MCF 10A (cell line): ENCODE measurements at regions not wholly inside any gene's neighbourhood (a gene's known extent, or its start where the extent isn't known, plus 50 kb on each side); places are given as distances from the start of the nearest gene placed in this dataset.

Experiments
- BruUV-seq: library from RNA; stranded (reverse); fragments of 400-500 nt; replicated peaks from 2 replicates; lab custom pipeline; 2021; lab: Mats Ljungman, UMichigan
- CTCF ChIA-PET: fragments of 300-600 bp; sonication (Branson Sonifier 250); formaldehyde crosslinking; extraction: SDS; loops from one replicate; lab custom pipeline; 2021; ENCODE audit warnings: antibody characterized with exemption, inconsistent platforms; lab: Yijun Ruan, JAX
- POLR2A ChIA-PET: fragments of 300-600, 350-650 bp; sonication (Branson Sonifier 250); formaldehyde crosslinking; extraction: SDS; loops from one replicate; lab custom pipeline; 2020; ENCODE audit warnings: antibody characterized with exemption, inconsistent platforms; lab: Yijun Ruan, JAX
- DNase-seq: peaks from one replicate; pipeline ENCODE4 v3.0.0-alpha.2; 2018; ENCODE audit not compliant: unreplicated experiment
- H3K27ac Mint-ChIP-seq: one replicate; pipeline ENCODE4 v1.8.0; 2022; ENCODE audit warnings: mild to moderate bottlenecking, low read depth, mixed read lengths; ENCODE audit not compliant: unreplicated experiment
- H3K27me3 Mint-ChIP-seq: one replicate; pipeline ENCODE4 v1.8.0; 2022; ENCODE audit warnings: mixed read lengths; ENCODE audit not compliant: insufficient read depth, unreplicated experiment
- H3K36me3 Mint-ChIP-seq: one replicate; pipeline ENCODE4 v1.8.0; 2022; ENCODE audit warnings: mild to moderate bottlenecking, moderate library complexity, mixed read lengths; ENCODE audit not compliant: insufficient read depth, unreplicated experiment
- H3K4me1 Mint-ChIP-seq: one replicate; pipeline ENCODE4 v1.8.0; 2022; ENCODE audit warnings: mixed read lengths; ENCODE audit not compliant: insufficient read depth, unreplicated experiment
- H3K4me3 Mint-ChIP-seq: one replicate; pipeline ENCODE4 v1.8.0; 2022; ENCODE audit warnings: mild to moderate bottlenecking, moderate library complexity, mixed read lengths; ENCODE audit not compliant: unreplicated experiment
- H3K9me3 Mint-ChIP-seq: one replicate; pipeline ENCODE4 v1.8.0; 2022; ENCODE audit warnings: mixed read lengths; ENCODE audit not compliant: unreplicated experiment
- intact Hi-C: fragments of 100-400 bp; cut with micrococcal nuclease; formaldehyde crosslinking; loops from 2 replicates; pipeline ENCODE4 v1.14.1; 2022
- TF ChIP-seq, protein P1 (sequence below): fragments of 200-600 bp; IDR thresholded peaks from one replicate; pipeline ENCODE4 v1.8.0; 2022; ENCODE audit warnings: antibody characterized with exemption, mild to moderate bottlenecking; ENCODE audit not compliant: unreplicated experiment

DNA sequence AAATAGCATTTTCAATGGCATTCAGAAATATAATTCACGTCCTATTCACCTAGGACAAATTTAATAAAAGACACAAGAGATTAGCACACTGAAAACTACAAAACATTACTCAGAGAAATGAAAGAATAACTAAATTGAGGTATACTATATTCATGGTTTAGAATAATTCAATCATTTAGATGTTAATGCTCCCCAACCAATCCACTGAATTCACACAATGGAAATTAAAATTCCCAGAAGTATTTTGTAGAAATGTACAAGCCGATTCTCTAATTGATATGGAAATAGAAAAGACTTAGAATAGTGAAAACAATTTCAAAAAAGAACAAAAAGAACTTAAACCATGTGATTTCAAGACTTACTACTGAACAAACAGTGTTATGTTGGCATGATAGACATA, 212.2 kb downstream of the ZEB2 start:
- intact Hi-C loops: no loop called here
- no peaks in the 10 kb centered on the region for H3K36me3 Mint-ChIP-seq
- TF ChIP-seq, protein P1, sequence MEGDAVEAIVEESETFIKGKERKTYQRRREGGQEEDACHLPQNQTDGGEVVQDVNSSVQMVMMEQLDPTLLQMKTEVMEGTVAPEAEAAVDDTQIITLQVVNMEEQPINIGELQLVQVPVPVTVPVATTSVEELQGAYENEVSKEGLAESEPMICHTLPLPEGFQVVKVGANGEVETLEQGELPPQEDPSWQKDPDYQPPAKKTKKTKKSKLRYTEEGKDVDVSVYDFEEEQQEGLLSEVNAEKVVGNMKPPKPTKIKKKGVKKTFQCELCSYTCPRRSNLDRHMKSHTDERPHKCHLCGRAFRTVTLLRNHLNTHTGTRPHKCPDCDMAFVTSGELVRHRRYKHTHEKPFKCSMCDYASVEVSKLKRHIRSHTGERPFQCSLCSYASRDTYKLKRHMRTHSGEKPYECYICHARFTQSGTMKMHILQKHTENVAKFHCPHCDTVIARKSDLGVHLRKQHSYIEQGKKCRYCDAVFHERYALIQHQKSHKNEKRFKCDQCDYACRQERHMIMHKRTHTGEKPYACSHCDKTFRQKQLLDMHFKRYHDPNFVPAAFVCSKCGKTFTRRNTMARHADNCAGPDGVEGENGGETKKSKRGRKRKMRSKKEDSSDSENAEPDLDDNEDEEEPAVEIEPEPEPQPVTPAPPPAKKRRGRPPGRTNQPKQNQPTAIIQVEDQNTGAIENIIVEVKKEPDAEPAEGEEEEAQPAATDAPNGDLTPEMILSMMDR: no peak
- DNase-seq: no peak
- H3K4me1 Mint-ChIP-seq: no peaks in the 10 kb centered on the region
- no peaks in the 10 kb centered on the region for H3K27me3 Mint-ChIP-seq
- POLR2A ChIA-PET: no interaction called here
- no peak overlapping the region for H3K4me3 Mint-ChIP-seq
- no TSS peak for BruUV-seq
- H3K9me3 Mint-ChIP-seq: peaks cover 12% of the 10 kb centered on the region
- no peak overlapping the region for H3K27ac Mint-ChIP-seq
- CTCF ChIA-PET: no interaction called here

DNA sequence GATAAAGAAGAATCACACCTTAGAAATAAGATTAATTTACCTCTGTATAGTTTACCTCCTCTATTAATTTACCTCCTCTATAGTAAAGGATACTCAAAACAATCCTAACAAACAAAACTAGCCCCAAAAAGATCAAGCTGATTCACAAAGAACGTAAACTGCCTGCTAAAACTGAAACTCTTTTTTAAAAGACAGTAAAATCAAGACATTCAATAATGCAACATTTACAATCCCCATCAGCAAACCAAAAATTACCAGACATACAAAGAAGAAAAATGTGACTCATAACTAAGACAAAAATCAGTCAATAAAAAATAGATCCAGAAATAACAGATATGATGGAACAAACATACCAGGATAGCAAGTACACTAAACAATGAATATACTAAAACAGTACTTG, 215.7 kb downstream of the ZEB2 start:
- BruUV-seq: no TSS peak
- no peak overlapping the region for H3K4me3 Mint-ChIP-seq

DNA sequence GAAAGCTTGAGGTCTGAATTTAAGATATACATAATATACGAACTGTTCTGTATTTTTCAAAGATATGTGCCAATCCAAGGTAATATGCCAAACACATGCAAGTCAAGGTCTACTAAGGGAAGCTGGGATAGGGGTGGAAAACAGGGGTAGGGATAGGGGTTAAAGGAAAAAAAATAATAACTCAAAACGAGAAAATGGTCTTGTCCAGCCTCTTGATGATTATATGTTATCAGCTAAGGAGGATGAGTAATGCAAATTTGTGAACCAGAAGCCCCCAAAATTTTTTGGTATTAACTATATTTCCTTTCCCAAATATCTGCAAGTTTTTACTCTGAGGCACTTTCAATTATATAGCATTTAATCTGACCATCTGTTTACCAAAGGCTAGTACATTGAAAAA, 219.3 kb downstream of the ZEB2 start:
- Mint-ChIP-seq H3K27me3 (no peaks in the 10 kb centered on the region), H3K9me3 (peaks cover 5% of the 10 kb centered on the region), H3K36me3 (no peaks in the 10 kb centered on the region), H3K4me3 (no peak overlapping the region), H3K4me1 (no peaks in the 10 kb centered on the region), H3K27ac (no peak overlapping the region)
- intact Hi-C loops: no loop called here
- BruUV-seq: no TSS peak
- ChIA-PET CTCF (interaction anchor here (0.5 to 0.6 kb wide), 2 partner anchors 15 to 367 kb away, joined by 3 read pairs; no protein-coding TSS in a partner anchor), POLR2A (no interaction called here)
- DNase-seq: no peak
- TF ChIP-seq, protein P1: no peak

More for the DNA sequence above, 215.7 kb downstream of the ZEB2 start:
- POLR2A ChIA-PET: interaction anchor here (0.7 kb wide), 1 partner anchor 11 kb away, joined by 4 read pairs; no protein-coding TSS in a partner anchor
- no peaks in the 10 kb centered on the region for H3K4me1 Mint-ChIP-seq
- no peaks in the 10 kb centered on the region for H3K27me3 Mint-ChIP-seq
- TF ChIP-seq, protein P1: no peak
- H3K27ac Mint-ChIP-seq: no peak overlapping the region
- CTCF ChIA-PET: interaction anchor here (0.6 kb wide), 1 partner anchor 804 kb away, joined by 3 read pairs; no protein-coding TSS in a partner anchor
- no peak for DNase-seq
- peaks cover 5% of the 10 kb centered on the region for H3K9me3 Mint-ChIP-seq
- intact Hi-C loops: no loop called here
- no peaks in the 10 kb centered on the region for H3K36me3 Mint-ChIP-seq

DNA sequence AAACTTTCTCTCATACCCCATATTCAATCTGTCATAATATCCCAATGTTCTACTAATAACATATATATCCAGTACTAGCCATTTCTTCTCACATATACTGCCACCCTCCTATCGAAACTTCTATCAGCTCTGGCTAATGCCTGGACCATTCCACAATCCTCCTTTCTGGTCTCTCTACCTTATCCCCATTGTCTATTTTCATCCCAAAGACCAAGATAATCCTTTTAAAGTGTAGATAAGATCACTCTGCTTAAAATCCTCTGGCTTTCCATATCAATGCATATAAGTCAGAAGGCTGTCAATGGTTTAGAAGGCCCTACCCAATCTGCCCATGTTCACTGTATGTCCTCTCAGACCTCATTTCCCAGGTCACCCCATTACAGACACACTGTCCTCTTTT, 229.6 kb downstream of the ZEB2 start:
- intact Hi-C loops: no loop called here
- Mint-ChIP-seq H3K4me1 (no peaks in the 10 kb centered on the region), H3K36me3 (no peaks in the 10 kb centered on the region), H3K9me3 (peaks cover 20% of the 10 kb centered on the region), H3K27ac (no peak overlapping the region), H3K27me3 (no peaks in the 10 kb centered on the region), H3K4me3 (no peak overlapping the region)
- BruUV-seq: no TSS peak
- ChIA-PET POLR2A (no interaction called here), CTCF (interaction anchor here (0.5 to 0.6 kb wide), 2 partner anchors 160 to 446 kb away, joined by 3 read pairs; no protein-coding TSS in a partner anchor)
- TF ChIP-seq, protein P1: no peak
- DNase-seq: no peak
